ENCODE measurements at regions not wholly inside any gene's neighbourhood (a gene's known extent, or its start where the extent isn't known, plus 50 kb on each side); places are given as distances from the start of the nearest gene placed in this dataset.

- Histone ChIP-seq H3K36me3 (ENCODE audit: control insufficient read depth, insufficient read depth, low read length) (no peaks in the 10 kb centered on the region), H3K9me3 (ENCODE audit: control insufficient read depth, insufficient read depth, low read depth, low read length) (no peaks in the 10 kb centered on the region), H3K4me1 (ENCODE audit: control insufficient read depth, insufficient read depth, low read length) (no peaks in the 10 kb centered on the region), H3K27ac (ENCODE audit: low read length) (no peak overlapping the region), H3K4me3 (ENCODE audit: low read depth in 2 of 2, low read length in 2 of 2) (no peak overlapping the region), H3K27me3 (ENCODE audit: control insufficient read depth, insufficient read depth, low read length) (no peaks in the 10 kb centered on the region)
- intact Hi-C loops (cut with micrococcal nuclease; ENCODE audit: unreplicated experiment) (loop anchor here (10.0 kb wide), 1 partner anchor 70 kb away; the partner anchor contains the start of gene NAP1L1), in situ Hi-C loops (cut with HindIII; ENCODE audit: low pct_unique_long_range_greater_than_20kb, low sequenced_read_pairs) (no loop called here)
- DNase-seq (ENCODE audit: low read depth, low spot score) (no peak), ATAC-seq (no peak)
- TF ChIP-seq CTCF (IDR thresholded peaks at IDR 0.05) (no peak), POLR2AphosphoS5 (IDR thresholded peaks at IDR 0.05; ENCODE audit: low read depth, low read length) (no peak), REST (IDR thresholded peaks at IDR 0.05; ENCODE audit: insufficient read depth in 1 of 2, low read depth in 2 of 2, low read length in 1 of 2) (no peak), TCF7L2 (IDR thresholded peaks at IDR 0.05; ENCODE audit: low read depth, low read length) (no peak), SIN3A (IDR thresholded peaks at IDR 0.05; ENCODE audit: borderline replicate concordance, insufficient read depth, low read depth, low read length) (no peak)
- CTCF ChIA-PET: no interaction called here
- BruUV-seq (replicated peaks): no TSS peak
- POLR2A ChIA-PET: no interaction called here
These were observed 70.7 kb upstream of the NAP1L1 start for GRCh38 chr12:76155157-76155670.

GRCh38 chr12:76153616-76154015 lies 69.1 kb upstream of the NAP1L1 start:
- no peaks in the 10 kb centered on the region for H3K4me1 ChIP-seq (ENCODE audit: control insufficient read depth, insufficient read depth, low read length)
- no peak overlapping the region for H3K27ac ChIP-seq (ENCODE audit: low read length)
- no peak for ATAC-seq
- POLR2A ChIA-PET: no interaction called here
- H3K4me3 ChIP-seq (ENCODE audit: low read depth in 2 of 2, low read length in 2 of 2): no peak overlapping the region
- intact Hi-C loops (cut with micrococcal nuclease; ENCODE audit: unreplicated experiment): loop anchor here (10.0 kb wide), 1 partner anchor 69 kb away; the partner anchor contains the start of gene NAP1L1
- H3K36me3 ChIP-seq (ENCODE audit: control insufficient read depth, insufficient read depth, low read length): no peaks in the 10 kb centered on the region
- no peak for TF ChIP-seq SIN3A (IDR thresholded peaks at IDR 0.05; ENCODE audit: borderline replicate concordance, insufficient read depth, low read depth, low read length)
- no peak for TF ChIP-seq CTCF (IDR thresholded peaks at IDR 0.05)
- no peak for TF ChIP-seq POLR2AphosphoS5 (IDR thresholded peaks at IDR 0.05; ENCODE audit: low read depth, low read length)
- no peak for TF ChIP-seq TCF7L2 (IDR thresholded peaks at IDR 0.05; ENCODE audit: low read depth, low read length)
- TF ChIP-seq REST (IDR thresholded peaks at IDR 0.05; ENCODE audit: insufficient read depth in 1 of 2, low read depth in 2 of 2, low read length in 1 of 2): no peak
- CTCF ChIA-PET: no interaction called here
- DNase-seq (ENCODE audit: low read depth, low spot score): no peak
- no peaks in the 10 kb centered on the region for H3K27me3 ChIP-seq (ENCODE audit: control insufficient read depth, insufficient read depth, low read length)
- in situ Hi-C loops (cut with HindIII; ENCODE audit: low pct_unique_long_range_greater_than_20kb, low sequenced_read_pairs): no loop called here
- H3K9me3 ChIP-seq (ENCODE audit: control insufficient read depth, insufficient read depth, low read depth, low read length): no peaks in the 10 kb centered on the region
- no TSS peak for BruUV-seq (replicated peaks)

All from Panc1 (cell line).